B cell (primary cell): ENCODE measurements at regions not wholly inside any gene's neighbourhood (a gene's known extent, or its start where the extent isn't known, plus 50 kb on each side); places are given as distances from the start of the nearest gene placed in this dataset.
"Not testable (repeated sequence)": the region's sequence is repeated elsewhere in the genome, so short reads cannot be mapped to it uniquely, and the experiment has no call there.

ENCODE experiments used
- ATAC-seq: fragments of 200-7000 bp; cut with Tn5 transposase; one replicate; pipeline ENCODE4 v1.10.0; 2021; ENCODE audit warnings: low read depth, mild to moderate bottlenecking, moderate number of reproducible peaks, moderate library complexity
- CTCF ChIA-PET: fragments of 350-600 bp; sonication (Branson Sonifier 250); formaldehyde crosslinking; loops from one replicate; lab custom pipeline; 2021; ENCODE audit warnings: antibody characterized with exemption, inconsistent platforms; lab: Charles Lee
- POLR2A ChIA-PET: fragments of 350-600 bp; sonication (Branson Sonifier 250); formaldehyde crosslinking; loops from one replicate; lab custom pipeline; 2021; ENCODE audit warnings: antibody characterized with exemption; lab: Charles Lee
- DNase-seq: peaks from one replicate; pipeline ENCODE4 v3.0.0; 2013
- H2AFZ ChIP-seq: 2 replicates; pipeline ENCODE4 v1.6.1; 2012; ENCODE audit warnings: mild to moderate bottlenecking, low read depth, low read length; ENCODE audit not compliant: insufficient read depth, poor library complexity, severe bottlenecking
- H3K27ac ChIP-seq, 2 donors: 1 replicate in 1 of 2; 2 replicates in 1 of 2; pipeline ENCODE4 v1.5.1; 2012 to 2013; ENCODE audit warnings: low read length in 2 of 2, mild to moderate bottlenecking in 2 of 2, moderate library complexity in 1 of 2
- H3K27me3 ChIP-seq, 4 experiments: fragments of 200-600 bp in 1 of 4; sonication (generic) in 1 of 4; replicated peaks in 1 of 4; 1 replicate in 2 of 4; 2 replicates in 2 of 4; pipeline versions ENCODE4 v1.6.1 to v1.7.0; 2013 to 2016; ENCODE audit warnings: low read length in 3 of 4, mild to moderate bottlenecking in 2 of 4, mixed read lengths in 1 of 4, moderate library complexity in 1 of 4; ENCODE audit not compliant: insufficient read depth in 4 of 4, control insufficient read depth in 3 of 4; ENCODE audit errors: control extremely low read depth in 1 of 4
- H3K36me3 ChIP-seq, 2 experiments: replicated peaks in 1 of 2; 1 replicate in 1 of 2; 2 replicates in 1 of 2; pipeline versions ENCODE4 v1.6.1 to v1.7.1; 2013; ENCODE audit warnings: low read length in 1 of 2; ENCODE audit not compliant: insufficient read depth in 2 of 2, control insufficient read depth in 1 of 2; ENCODE audit errors: control extremely low read depth in 1 of 2, extremely low read depth in 1 of 2
- H3K4me1 ChIP-seq, 2 donors: fragments of 200-600 bp in 1 of 2; sonication (generic) in 1 of 2; 1 replicate in 1 of 2; 2 replicates in 1 of 2; pipeline versions ENCODE4 v1.5.1 to v1.6.1; 2013 to 2017; ENCODE audit warnings: low read length in 2 of 2; ENCODE audit not compliant: control insufficient read depth in 2 of 2, insufficient read depth in 2 of 2
- H3K4me2 ChIP-seq: replicated peaks from 2 replicates; pipeline ENCODE3; 2012; ENCODE audit warnings: mild to moderate bottlenecking, low read depth, low read length; ENCODE audit not compliant: poor library complexity, severe bottlenecking
- H3K4me3 ChIP-seq, 5 experiments: fragments of 200-600 bp in 1 of 5; sonication (generic) in 1 of 5; 1 replicate in 3 of 5; 2 replicates in 2 of 5; pipeline versions ENCODE4 v1.5.1 to v1.7.0; 2011 to 2016; ENCODE audit warnings: low read length in 4 of 5, mild to moderate bottlenecking in 4 of 5, low read depth in 2 of 5, control low read depth in 1 of 5, moderate library complexity in 1 of 5; ENCODE audit not compliant: insufficient read depth in 1 of 5; ENCODE audit errors: control extremely low read depth in 1 of 5, extremely low read depth in 1 of 5
- H3K79me2 ChIP-seq: fragments of 200-600 bp; sonication (generic); one replicate; pipeline ENCODE4 v1.6.0; 2016; ENCODE audit warnings: low read length; ENCODE audit not compliant: control insufficient read depth, insufficient read depth
- H3K9ac ChIP-seq: fragments of 200-600 bp; sonication (generic); 2 replicates; pipeline ENCODE4 v1.6.1; 2017; ENCODE audit warnings: mild to moderate bottlenecking, low read length, moderate library complexity
- H3K9me3 ChIP-seq, 3 donors: one replicate each; pipeline versions ENCODE4 v1.6.1 to v1.7.1; 2013; ENCODE audit warnings: low read length in 2 of 3; ENCODE audit not compliant: control insufficient read depth in 2 of 3, insufficient read depth in 1 of 3; ENCODE audit errors: control extremely low read depth in 1 of 3
- H4K20me1 ChIP-seq: 2 replicates; pipeline ENCODE4 v1.6.0; 2012; ENCODE audit warnings: mild to moderate bottlenecking, low read length; ENCODE audit not compliant: insufficient read depth, control insufficient read depth, poor library complexity, severe bottlenecking
- H3K27ac Mint-ChIP-seq: one replicate; pipeline ENCODE4 v1.8.0; 2021; ENCODE audit warnings: mixed read lengths
- H3K27me3 Mint-ChIP-seq: one replicate; pipeline ENCODE4 v1.8.0; 2021; ENCODE audit warnings: mixed read lengths
- H3K4me1 Mint-ChIP-seq: one replicate; pipeline ENCODE4 v1.8.0; 2021; ENCODE audit warnings: mixed read lengths
- H3K4me3 Mint-ChIP-seq: one replicate; pipeline ENCODE4 v1.8.0; 2021; ENCODE audit warnings: mixed read lengths
- H3K9me3 Mint-ChIP-seq: one replicate; pipeline ENCODE4 v1.8.0; 2022; ENCODE audit warnings: mixed read lengths; ENCODE audit not compliant: insufficient read depth
- WGBS: methylation state at CpG from one replicate; pipeline ENCODE4 v1.1.5; 2013; ENCODE audit warnings: missing lambda C conversion rate; ENCODE audit not compliant: insufficient coverage; 5-methylcytosine and 5-hydroxymethylcytosine counted together
- intact Hi-C: fragments of 100-400 bp; cut with micrococcal nuclease; formaldehyde crosslinking; loops from one replicate; pipeline ENCODE4 v1.10.0; 2022

GRCh38 chrY:21744998-21745397 lies 149.3 kb downstream of the RBMY1D start:
- H3K79me2 ChIP-seq, POLR2A ChIA-PET, H3K9me3 ChIP-seq, H4K20me1 ChIP-seq, intact Hi-C loops, H3K9ac ChIP-seq, H3K9me3 Mint-ChIP-seq, H3K4me3 Mint-ChIP-seq, H3K27ac ChIP-seq, H3K27me3 Mint-ChIP-seq, H3K4me2 ChIP-seq, DNase-seq, H3K27me3 ChIP-seq, H3K36me3 ChIP-seq, H3K4me1 ChIP-seq, H3K4me3 ChIP-seq, H2AFZ ChIP-seq, H3K27ac Mint-ChIP-seq, H3K4me1 Mint-ChIP-seq, CTCF ChIA-PET: not testable (repeated sequence)
- ATAC-seq = peak; percentile 63
- WGBS = no CpG with 5 or more reads among the region's 5 CpGs

DNA sequence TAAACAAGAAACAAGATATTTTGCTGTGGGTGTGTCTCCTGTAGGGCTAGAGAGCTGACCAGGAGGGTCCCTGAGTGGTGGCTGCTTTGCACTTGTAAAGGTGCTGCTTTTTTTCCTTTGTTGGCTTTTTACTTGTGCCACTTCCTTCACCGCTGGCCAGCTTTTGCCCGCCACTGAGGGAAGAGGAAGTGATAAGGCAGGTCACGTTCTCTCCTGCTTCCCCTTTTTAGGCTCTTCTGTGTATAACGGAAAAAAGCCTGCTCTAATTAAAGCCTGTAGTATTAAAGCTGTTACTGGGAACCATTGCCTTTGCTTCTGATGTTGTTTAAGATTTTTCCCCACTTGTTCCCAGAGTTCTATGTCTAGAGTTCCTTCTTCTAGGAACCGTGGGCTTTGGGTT lies 134.1 kb downstream of the RBMY1D start:
- H3K27ac Mint-ChIP-seq, H3K4me1 ChIP-seq, H3K27me3 ChIP-seq, POLR2A ChIA-PET, intact Hi-C loops, H4K20me1 ChIP-seq, H3K9me3 Mint-ChIP-seq, CTCF ChIA-PET, H3K27ac ChIP-seq, H3K4me2 ChIP-seq, H2AFZ ChIP-seq, H3K9ac ChIP-seq, H3K4me1 Mint-ChIP-seq, DNase-seq, H3K79me2 ChIP-seq, H3K4me3 Mint-ChIP-seq, H3K27me3 Mint-ChIP-seq, H3K36me3 ChIP-seq, H3K9me3 ChIP-seq, H3K4me3 ChIP-seq: not testable (repeated sequence)
- WGBS = no CpG with 5 or more reads among the region's 5 CpGs
- peak; percentile 33 for ATAC-seq

GRCh38 chrY:21767824-21768223 lies 126.5 kb downstream of the RBMY1D start:
- H3K27me3 ChIP-seq, H3K9ac ChIP-seq, H3K27me3 Mint-ChIP-seq, POLR2A ChIA-PET, H3K4me3 ChIP-seq, H3K4me1 ChIP-seq, H3K9me3 ChIP-seq, H2AFZ ChIP-seq, H3K79me2 ChIP-seq, ATAC-seq, H3K36me3 ChIP-seq, DNase-seq, intact Hi-C loops, H3K4me2 ChIP-seq, H3K27ac Mint-ChIP-seq, H3K4me3 Mint-ChIP-seq, CTCF ChIA-PET, H3K27ac ChIP-seq, H3K4me1 Mint-ChIP-seq, H4K20me1 ChIP-seq, H3K9me3 Mint-ChIP-seq: not testable (repeated sequence)
- WGBS = no CpG with 5 or more reads among the region's 1 CpG

DNA sequence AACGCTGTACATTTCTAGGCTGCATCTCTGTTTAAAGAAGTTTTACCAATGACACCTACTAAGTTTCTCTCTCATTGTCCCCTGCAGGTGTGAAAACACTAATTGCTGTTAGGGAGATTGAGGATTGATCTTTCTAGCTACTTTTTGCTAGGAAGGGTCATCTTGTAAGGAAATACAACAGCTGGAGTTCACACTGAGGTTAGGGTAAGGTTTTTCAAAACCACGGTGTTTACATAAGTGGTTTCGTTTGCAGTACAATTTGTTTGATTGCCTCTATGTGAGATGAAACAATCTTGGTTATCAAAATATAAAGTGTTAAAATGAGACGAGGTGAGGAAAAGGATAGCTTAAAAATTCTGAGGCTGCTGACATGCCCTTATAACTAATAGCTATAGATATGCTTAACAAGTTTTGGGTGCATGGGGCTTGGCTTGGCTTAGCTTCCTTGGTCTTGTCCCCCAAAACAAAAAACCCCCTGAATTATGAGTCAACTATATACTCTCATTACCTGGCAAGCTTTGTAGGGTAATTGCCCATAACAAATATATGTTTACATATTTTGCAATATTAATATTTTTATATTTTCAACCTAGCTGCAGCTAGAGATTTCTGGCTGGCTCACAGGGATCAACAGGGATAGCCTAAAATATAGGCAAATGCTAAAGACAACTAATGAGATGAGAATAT lies 112.0 kb downstream of the RBMY1D start:
- H3K9me3 Mint-ChIP-seq, H3K4me3 ChIP-seq, CTCF ChIA-PET, intact Hi-C loops, POLR2A ChIA-PET, DNase-seq, H3K27me3 Mint-ChIP-seq, H3K4me1 ChIP-seq, ATAC-seq, H3K9ac ChIP-seq, H3K36me3 ChIP-seq, H3K4me1 Mint-ChIP-seq, H3K27ac ChIP-seq, H3K4me3 Mint-ChIP-seq, H4K20me1 ChIP-seq, H2AFZ ChIP-seq, H3K9me3 ChIP-seq, H3K4me2 ChIP-seq, H3K79me2 ChIP-seq, H3K27me3 ChIP-seq, H3K27ac Mint-ChIP-seq: not testable (repeated sequence)
- WGBS = no CpG with 5 or more reads among the region's 4 CpGs
